PC-3 (cell line): ENCODE measurements at regions not wholly inside any gene's neighbourhood (a gene's known extent, or its start where the extent isn't known, plus 50 kb on each side); places are given as distances from the start of the nearest gene placed in this dataset.

Experiments used
- ATAC-seq: fragments of 200-7000 bp; cut with Tn5 transposase; 2 replicates; pipeline ENCODE4 v1.9.1; 2020; ENCODE audit warnings: mild to moderate bottlenecking, moderate library complexity
- BruUV-seq: library from RNA; stranded (reverse); fragments of 400-500 nt; replicated peaks from 2 replicates; lab custom pipeline; 2021; lab: Mats Ljungman, UMichigan
- CTCF ChIA-PET: fragments of 300-600 bp; sonication (Branson Sonifier 250); formaldehyde crosslinking; loops from one replicate; lab custom pipeline; 2022; ENCODE audit warnings: antibody characterized with exemption; lab: Charles Lee
- POLR2A ChIA-PET: fragments of 300-600 bp; sonication (Branson Sonifier 250); formaldehyde crosslinking; loops from one replicate; lab custom pipeline; 2022; ENCODE audit warnings: antibody characterized with exemption; ENCODE audit not compliant: unreplicated experiment; lab: Charles Lee
- DNase-seq: peaks from one replicate; pipeline ENCODE4 v3.0.0-alpha.2; 2015
- H2AFZ ChIP-seq: fragments of 300-600 bp; sonication (generic); 2 replicates; pipeline ENCODE4 v1.6.0; 2016; ENCODE audit warnings: antibody characterized with exemption, low read length
- H3F3A ChIP-seq: fragments of 300-600 bp; sonication (generic); one replicate; pipeline ENCODE4 v1.6.0; 2017; ENCODE audit warnings: antibody characterized with exemption, low read length, control low read depth, mild to moderate bottlenecking; ENCODE audit not compliant: unreplicated experiment
- H3K27ac ChIP-seq: fragments of 300-600 bp; sonication (generic); 2 replicates; pipeline ENCODE4 v1.5.1; 2016; ENCODE audit warnings: mild to moderate bottlenecking, low read length
- H3K27me3 ChIP-seq: fragments of 300-600 bp; sonication (generic); 2 replicates; pipeline ENCODE4 v1.6.1; 2016; ENCODE audit warnings: low read length, mixed read lengths
- H3K36me3 ChIP-seq: fragments of 300-600 bp; sonication (generic); 2 replicates; pipeline ENCODE4 v1.6.1; 2016; ENCODE audit warnings: low read depth, mixed run types, low read length, mixed read lengths
- H3K4me1 ChIP-seq: fragments of 300-600 bp; sonication (generic); 2 replicates; pipeline ENCODE4 v1.5.1; 2016; ENCODE audit warnings: low read length; ENCODE audit not compliant: insufficient read depth
- H3K4me2 ChIP-seq: fragments of 300-600 bp; sonication (generic); 2 replicates; pipeline ENCODE4 v1.6.0; 2016; ENCODE audit warnings: low read length
- H3K4me3 ChIP-seq: fragments of 300-600 bp; sonication (generic); 2 replicates; pipeline ENCODE4 v1.5.1; 2016; ENCODE audit warnings: mild to moderate bottlenecking, low read length, mixed read lengths
- H3K79me2 ChIP-seq: fragments of 300-600 bp; sonication (generic); 2 replicates; pipeline ENCODE4 v1.6.1; 2017; ENCODE audit warnings: low read length, mixed read lengths
- H3K9ac ChIP-seq: fragments of 300-600 bp; sonication (generic); 2 replicates; pipeline ENCODE4 v1.6.0; 2016; ENCODE audit warnings: mild to moderate bottlenecking, low read length
- H3K9me2 ChIP-seq: fragments of 300-600 bp; sonication (generic); replicated peaks from 2 replicates; pipeline ENCODE4 v1.6.1; 2016; ENCODE audit warnings: mixed run types, low read length, mixed read lengths
- H3K9me3 ChIP-seq: fragments of 300-600 bp; sonication (generic); 2 replicates; pipeline ENCODE4 v1.6.1; 2016; ENCODE audit warnings: low read length, mixed read lengths
- H4K20me1 ChIP-seq: fragments of 300-600 bp; sonication (generic); 2 replicates; pipeline ENCODE4 v1.6.1; 2016; ENCODE audit warnings: low read length, mixed read lengths
- CTCF ChIP-seq: fragments of 300-600 bp; sonication (generic); conservative IDR thresholded peaks from 2 replicates; pipeline ENCODE4 v1.5.1; 2017; ENCODE audit warnings: antibody characterized with exemption, low read depth, mild to moderate bottlenecking, low read length
- EZH2 ChIP-seq: fragments of 300-600 bp; sonication (generic); IDR thresholded peaks from one replicate; pipeline ENCODE4 v1.6.1; 2017; ENCODE audit warnings: antibody characterized with exemption, mild to moderate bottlenecking, low read length; ENCODE audit not compliant: unreplicated experiment
- EZH2phosphoT487 ChIP-seq: fragments of 300-600 bp; sonication (generic); IDR thresholded peaks from 2 replicates; pipeline ENCODE4 v1.6.1; 2018; ENCODE audit warnings: mild to moderate bottlenecking, antibody characterized with exemption, low read length, borderline replicate concordance
- intact Hi-C: fragments of 100-400 bp; cut with micrococcal nuclease; formaldehyde crosslinking; loops from 2 replicates; pipeline ENCODE4 v1.9.0; 2023

- ChIA-PET CTCF (no interaction called here), POLR2A (no interaction called here)
- no peak overlapping the region for H3K4me3 ChIP-seq
- ATAC-seq, result no peak
- no peaks in the 10 kb centered on the region for H3K79me2 ChIP-seq
- no peaks in the 10 kb centered on the region for H3K36me3 ChIP-seq
- intact Hi-C loops, result no loop called here
- no peaks in the 10 kb centered on the region for H3F3A ChIP-seq
- H4K20me1 ChIP-seq, result no peaks in the 10 kb centered on the region
- no peak overlapping the region for H2AFZ ChIP-seq
- no peak overlapping the region for H3K4me2 ChIP-seq
- no peak for DNase-seq
- no TSS peak for BruUV-seq
- H3K4me1 ChIP-seq, result no peaks in the 10 kb centered on the region
- peaks cover 29% of the 10 kb centered on the region; the same call in 1 of the 2 replicates for H3K9me3 ChIP-seq
- H3K27me3 ChIP-seq, result no peaks in the 10 kb centered on the region
- no peak overlapping the region for H3K27ac ChIP-seq
- no peaks in the 10 kb centered on the region for H3K9me2 ChIP-seq
- TF ChIP-seq EZH2phosphoT487, result no peak
- TF ChIP-seq CTCF, result no peak
- no peak for TF ChIP-seq EZH2
- H3K9ac ChIP-seq, result no peak overlapping the region
These were observed 195.1 kb upstream of the CADM1 start for GRCh38 chr11:115699326-115699725.

DNA sequence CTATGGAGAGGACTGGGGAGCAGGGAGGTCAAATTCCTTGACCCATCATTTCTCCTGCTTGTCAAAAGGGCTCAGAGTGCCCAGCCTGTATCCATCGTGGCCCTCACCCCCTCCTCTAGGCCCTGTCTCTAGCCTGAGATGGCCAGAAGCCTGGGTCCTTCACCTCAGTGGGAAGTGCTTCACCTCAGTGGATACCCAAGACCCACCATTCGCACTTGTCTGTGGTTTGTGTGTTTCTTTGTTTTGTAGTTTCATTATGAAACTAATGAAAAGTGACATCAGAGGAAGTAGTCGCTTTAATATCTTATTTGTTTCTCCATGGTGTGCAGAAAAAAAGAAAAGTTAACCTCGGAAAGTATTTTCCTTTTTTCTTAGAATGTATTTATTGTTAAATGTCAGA, 194.0 kb upstream of the CADM1 start:
- no peaks in the 10 kb centered on the region for H3K9me2 ChIP-seq
- TF ChIP-seq EZH2 (no peak), EZH2phosphoT487 (no peak), CTCF (no peak)
- no peak overlapping the region for H3K27ac ChIP-seq
- H3K4me1 ChIP-seq, result no peaks in the 10 kb centered on the region
- no peak overlapping the region for H3K4me2 ChIP-seq
- H3K4me3 ChIP-seq, result no peak overlapping the region
- peaks cover 30% of the 10 kb centered on the region; the same call in 1 of the 2 replicates for H3K9me3 ChIP-seq
- DNase-seq, result no peak
- BruUV-seq, result no TSS peak
- H3F3A ChIP-seq, result no peaks in the 10 kb centered on the region
- ATAC-seq, result no peak
- H3K27me3 ChIP-seq, result no peaks in the 10 kb centered on the region
- H3K36me3 ChIP-seq, result no peaks in the 10 kb centered on the region
- ChIA-PET CTCF (no interaction called here), POLR2A (no interaction called here)
- no peak overlapping the region for H2AFZ ChIP-seq
- no peaks in the 10 kb centered on the region for H4K20me1 ChIP-seq
- H3K9ac ChIP-seq, result no peak overlapping the region
- H3K79me2 ChIP-seq, result no peaks in the 10 kb centered on the region
- intact Hi-C loops, result no loop called here

GRCh38 chr11:115696563-115696962, 192.3 kb upstream of the CADM1 start:
- TF ChIP-seq CTCF (no peak), EZH2phosphoT487 (no peak), EZH2 (no peak)
- no peak overlapping the region for H3K27ac ChIP-seq
- H2AFZ ChIP-seq, result no peak overlapping the region
- H3K79me2 ChIP-seq, result no peaks in the 10 kb centered on the region
- no peak overlapping the region for H3K4me2 ChIP-seq
- ChIA-PET POLR2A (no interaction called here), CTCF (no interaction called here)
- no peak for ATAC-seq
- H3K36me3 ChIP-seq, result no peaks in the 10 kb centered on the region
- H3K4me3 ChIP-seq, result no peak overlapping the region
- intact Hi-C loops, result no loop called here
- H3K27me3 ChIP-seq, result no peaks in the 10 kb centered on the region
- no peaks in the 10 kb centered on the region for H3K4me1 ChIP-seq
- no peak for DNase-seq
- no peak overlapping the region for H3K9ac ChIP-seq
- H3K9me2 ChIP-seq, result no peaks in the 10 kb centered on the region
- H3F3A ChIP-seq, result no peaks in the 10 kb centered on the region
- H3K9me3 ChIP-seq, result peaks cover 22% of the 10 kb centered on the region; the same call in 1 of the 2 replicates
- no peaks in the 10 kb centered on the region for H4K20me1 ChIP-seq
- no TSS peak for BruUV-seq
